H1 (cell line): ENCODE measurements at regions not wholly inside any gene's neighbourhood (a gene's known extent, or its start where the extent isn't known, plus 50 kb on each side); places are given as distances from the start of the nearest gene placed in this dataset.
"Not testable (repeated sequence)": the region's sequence is repeated elsewhere in the genome, so short reads cannot be mapped to it uniquely, and the experiment has no call there.

ENCODE experiments used
- CTCF ChIA-PET: fragments of 300-600 bp; sonication (Branson Sonifier 250); formaldehyde crosslinking; loops from one replicate; lab custom pipeline; 2021; ENCODE audit not compliant: partially characterized antibody; lab: Charles Lee
- POLR2A ChIA-PET: fragments of 300-600 bp; sonication (Branson Sonifier 250); formaldehyde crosslinking; loops from one replicate; lab custom pipeline; 2021; ENCODE audit warnings: inconsistent platforms; ENCODE audit not compliant: partially characterized antibody; lab: Charles Lee
- DNase-seq, 2 experiments: peaks; one replicate each; pipeline versions ENCODE4 v3.0.0 to v3.0.0-alpha.2; 2010 to 2022; ENCODE audit warnings: low spot score in 2 of 2, low read depth in 1 of 2, mixed read lengths in 1 of 2
- FAIRE-seq: peaks from 2 replicates; lab custom pipeline; 2011; peaks lifted over from hg19 to GRCh38; lab: Jason Lieb, UNC
- H2AFZ ChIP-seq: 2 replicates; pipeline ENCODE4 v1.8.1; 2012; ENCODE audit warnings: low read length, inconsistent platforms
- H2AK5ac ChIP-seq: 2 replicates; pipeline ENCODE4 v1.6.1; 2013; ENCODE audit warnings: low read depth, low read length
- H2BK120ac ChIP-seq: replicated peaks from 2 replicates; pipeline ENCODE3; 2013; ENCODE audit warnings: low read depth, low read length, inconsistent platforms
- H2BK12ac ChIP-seq: 2 replicates; pipeline ENCODE4 v1.6.1; 2013; ENCODE audit warnings: low read depth, low read length
- H2BK15ac ChIP-seq: 2 replicates; pipeline ENCODE4 v1.6.1; 2013; ENCODE audit warnings: low read length
- H2BK20ac ChIP-seq: 2 replicates; pipeline ENCODE4 v1.6.1; 2013; ENCODE audit warnings: low read length
- H2BK5ac ChIP-seq: 2 replicates; pipeline ENCODE4 v1.6.1; 2013; ENCODE audit warnings: low read depth, low read length
- H3K14ac ChIP-seq: 2 replicates; pipeline ENCODE4 v1.6.1; 2013; ENCODE audit warnings: inconsistent platforms; ENCODE audit not compliant: insufficient read length
- H3K18ac ChIP-seq: 2 replicates; pipeline ENCODE4 v1.6.1; 2013; ENCODE audit warnings: low read length; ENCODE audit errors: extremely low read depth
- H3K23ac ChIP-seq: 2 replicates; pipeline ENCODE4 v1.6.1; 2013; ENCODE audit warnings: inconsistent platforms; ENCODE audit not compliant: insufficient read length
- H3K23me2 ChIP-seq: 2 replicates; pipeline ENCODE4 v1.6.1; 2013; ENCODE audit warnings: low read depth, low read length
- H3K27ac ChIP-seq: 2 replicates; pipeline ENCODE4 v1.6.1; 2011; ENCODE audit warnings: low read depth, low read length, inconsistent platforms
- H3K27me3 ChIP-seq, 4 experiments: replicated peaks in 1 of 4; 1 replicate in 1 of 4; 2 replicates in 3 of 4; pipeline versions ENCODE4 v1.6.1 to v1.8.1; 2011 to 2013; ENCODE audit warnings: low read length in 3 of 4, mild to moderate bottlenecking in 3 of 4, inconsistent platforms in 2 of 4, mixed read lengths in 2 of 4, moderate library complexity in 1 of 4; ENCODE audit not compliant: control insufficient read depth in 3 of 4, insufficient read depth in 3 of 4; ENCODE audit errors: extremely low read depth in 1 of 4
- H3K36me3 ChIP-seq, 4 experiments: 2 replicates each; pipeline versions ENCODE4 v1.6.1 to v1.8.1; 2011 to 2013; ENCODE audit warnings: mild to moderate bottlenecking in 4 of 4, low read length in 3 of 4, moderate library complexity in 2 of 4, control low read depth in 1 of 4, inconsistent platforms in 1 of 4; ENCODE audit not compliant: insufficient read depth in 4 of 4, control insufficient read depth in 2 of 4
- H3K4ac ChIP-seq: replicated peaks from 2 replicates; pipeline ENCODE3; 2013; ENCODE audit warnings: low read length, low read depth, mixed read lengths, inconsistent platforms; ENCODE audit not compliant: insufficient read length
- H3K4me1 ChIP-seq, 4 experiments: replicated peaks in 1 of 4; 1 replicate in 1 of 4; 2 replicates in 3 of 4; pipeline versions ENCODE4 v1.6.1 to v1.8.1; 2011 to 2013; ENCODE audit warnings: low read length in 3 of 4, inconsistent platforms in 2 of 4, mixed read lengths in 1 of 4; ENCODE audit not compliant: insufficient read depth in 4 of 4, control insufficient read depth in 3 of 4
- H3K4me2 ChIP-seq, 2 experiments: 2 replicates each; pipeline versions ENCODE4 v1.6.1 to v1.8.1; 2011 to 2013; ENCODE audit warnings: low read depth in 2 of 2, low read length in 2 of 2, control low read depth in 1 of 2, inconsistent platforms in 1 of 2, mild to moderate bottlenecking in 1 of 2; ENCODE audit not compliant: insufficient read depth in 1 of 2
- H3K4me3 ChIP-seq, 4 experiments: fragments of 200-600, 300-600 bp in 1 of 4; sonication (generic), shearing (Covaris generic), sonication (Bioruptor Twin) in 1 of 4; 2 replicates each; pipeline versions ENCODE4 v1.5.1 to v1.8.1; 2011 to 2016; ENCODE audit warnings: low read length in 4 of 4, low read depth in 3 of 4, control low read depth in 2 of 4, inconsistent platforms in 2 of 4, mild to moderate bottlenecking in 2 of 4, mixed read lengths in 1 of 4, moderate library complexity in 1 of 4; ENCODE audit not compliant: insufficient read depth in 2 of 4; ENCODE audit errors: extremely low read depth in 1 of 4
- H3K56ac ChIP-seq: replicated peaks from 2 replicates; pipeline ENCODE3; 2013; ENCODE audit warnings: low read depth, mild to moderate bottlenecking, mixed read lengths, low read length, inconsistent platforms; ENCODE audit not compliant: insufficient read length
- H3K79me1 ChIP-seq: 2 replicates; pipeline ENCODE4 v1.6.1; 2013; ENCODE audit warnings: low read depth, low read length, control low read depth
- H3K79me2 ChIP-seq, 2 experiments: 2 replicates each; pipeline versions ENCODE4 v1.6.1 to v1.8.1; 2012 to 2013; ENCODE audit warnings: low read length in 2 of 2, mild to moderate bottlenecking in 2 of 2, inconsistent platforms in 1 of 2; ENCODE audit not compliant: insufficient read depth in 2 of 2, control insufficient read depth in 1 of 2
- H3K9ac ChIP-seq, 4 experiments: replicated peaks in 1 of 4; 1 replicate in 1 of 4; 2 replicates in 3 of 4; pipeline versions ENCODE4 v1.6.1 to v1.8.1; 2011 to 2013; ENCODE audit warnings: low read depth in 3 of 4, low read length in 3 of 4, control low read depth in 2 of 4, mild to moderate bottlenecking in 2 of 4, moderate library complexity in 2 of 4, inconsistent platforms in 1 of 4; ENCODE audit errors: extremely low read depth in 1 of 4
- H3K9me3 ChIP-seq, 2 experiments: 2 replicates each; pipeline versions ENCODE4 v1.6.1 to v1.8.1; 2012 to 2013; ENCODE audit warnings: mild to moderate bottlenecking in 2 of 2, moderate library complexity in 2 of 2, control low read depth in 1 of 2, inconsistent platforms in 1 of 2, low read depth in 1 of 2, low read length in 1 of 2, mixed read lengths in 1 of 2; ENCODE audit not compliant: insufficient read depth in 2 of 2
- H4K20me1 ChIP-seq, 2 experiments: replicated peaks in 1 of 2; 2 replicates each; pipeline versions ENCODE3 to v1.8.1; 2011 to 2013; ENCODE audit warnings: inconsistent platforms in 2 of 2, low read length in 2 of 2, mild to moderate bottlenecking in 1 of 2; ENCODE audit not compliant: insufficient read depth in 2 of 2, control insufficient read depth in 1 of 2
- H4K5ac ChIP-seq: 2 replicates; pipeline ENCODE4 v1.6.1; 2013; ENCODE audit warnings: low read length, low read depth, mixed read lengths, inconsistent platforms; ENCODE audit not compliant: insufficient read length
- H4K8ac ChIP-seq: 2 replicates; pipeline ENCODE4 v1.8.0; 2013; ENCODE audit warnings: mild to moderate bottlenecking, moderate library complexity, low read length, inconsistent platforms; ENCODE audit not compliant: insufficient read depth; ENCODE audit errors: extremely low read depth
- H4K91ac ChIP-seq: replicated peaks from 2 replicates; pipeline ENCODE3; 2013; ENCODE audit warnings: low read length, mixed read lengths, inconsistent platforms; ENCODE audit not compliant: insufficient read length
- WGBS, 2 experiments: shearing (Covaris generic) in 1 of 2; methylation state at CpG; one replicate each; pipeline versions ENCODE4 v1.1.6 to v1.1.7; 2013 to 2015; ENCODE audit warnings: low lambda C conversion rate in 2 of 2, mixed read lengths in 2 of 2, inconsistent platforms in 1 of 2, low coverage in 1 of 2, missing lambda C conversion rate in 1 of 2; ENCODE audit not compliant: insufficient replicate concordance in 2 of 2, insufficient coverage in 1 of 2, insufficient read length in 1 of 2; ENCODE audit errors: extremely low coverage in 1 of 2, missing lambda C conversion rate in 1 of 2; 5-methylcytosine and 5-hydroxymethylcytosine counted together

DNA sequence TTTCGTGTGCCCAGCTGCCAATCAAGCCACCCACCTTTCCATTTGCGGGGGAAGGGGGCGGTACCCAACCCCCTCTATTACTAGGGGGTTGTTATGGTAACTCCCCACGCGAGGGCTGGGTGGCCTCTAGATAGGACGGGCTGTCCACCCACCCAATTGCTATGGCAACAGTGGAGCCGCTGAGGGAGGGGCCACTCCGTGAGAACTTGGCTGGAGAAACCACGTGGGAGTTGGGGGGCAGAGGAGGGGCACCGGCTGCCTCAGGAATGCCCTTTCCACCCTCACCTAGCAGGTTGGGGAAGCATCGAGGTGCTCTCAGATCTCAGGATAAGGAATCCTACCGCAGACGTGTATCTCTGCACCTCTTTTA lies 220.0 kb upstream of the NOTCH2NLA start:
- DNase-seq, FAIRE-seq, H2AK5ac ChIP-seq, H3K14ac ChIP-seq, H2BK15ac ChIP-seq, H3K4me2 ChIP-seq, H4K8ac ChIP-seq, H3K36me3 ChIP-seq, POLR2A ChIA-PET, H3K4me3 ChIP-seq, H3K27me3 ChIP-seq, H3K4ac ChIP-seq, H3K27ac ChIP-seq, H3K79me2 ChIP-seq, H4K5ac ChIP-seq, H3K23ac ChIP-seq, H2BK20ac ChIP-seq, H2AFZ ChIP-seq, H3K9me3 ChIP-seq, H4K91ac ChIP-seq, CTCF ChIA-PET, H2BK5ac ChIP-seq, H3K79me1 ChIP-seq, H3K18ac ChIP-seq, H3K56ac ChIP-seq, H3K9ac ChIP-seq, H3K23me2 ChIP-seq, H2BK120ac ChIP-seq, H4K20me1 ChIP-seq, H3K4me1 ChIP-seq, H2BK12ac ChIP-seq: not testable (repeated sequence)
- WGBS, 2 experiments = no CpG with 5 or more reads among the region's 13 CpGs
